ENCODE measurements at regions not wholly inside any gene's neighbourhood (a gene's known extent, or its start where the extent isn't known, plus 50 kb on each side); places are given as distances from the start of the nearest gene placed in this dataset.

DNA sequence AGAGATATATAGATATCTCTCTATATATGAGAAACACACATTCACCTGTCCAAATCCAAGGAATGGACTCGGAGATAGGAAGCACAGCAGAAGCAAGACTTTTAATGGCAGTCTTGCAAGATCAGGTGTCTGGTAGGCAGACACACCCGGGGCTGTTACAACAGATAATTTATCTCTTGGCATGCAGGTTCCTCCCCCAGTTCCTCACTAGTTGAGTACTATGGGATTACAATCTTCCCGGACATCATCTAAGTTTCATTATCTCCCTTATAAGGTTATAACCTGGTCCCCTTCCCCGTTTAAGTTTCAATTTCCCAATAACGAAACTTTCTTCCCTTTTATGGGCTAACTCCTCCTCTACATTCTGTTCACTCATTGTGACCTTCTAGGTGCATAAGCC lies 399.3 kb downstream of the PPP1R3A start:
- Histone ChIP-seq H3K14ac (replicated peaks; ENCODE audit: low read depth, low read length) (no peak overlapping the region), H3K9me1 (ENCODE audit: insufficient read depth, low read length) (no peaks in the 10 kb centered on the region), H4K5ac (ENCODE audit: low read depth, low read length) (no peak overlapping the region), H3K27ac (ENCODE audit: insufficient read depth, low read length) (no peak overlapping the region), H3K4me3 (ENCODE audit: insufficient read depth, low read depth, low read length) (no peak overlapping the region), H3K4ac (ENCODE audit: low read depth, low read length) (no peak overlapping the region), H4K20me1 (ENCODE audit: insufficient read depth, low read length) (no peaks in the 10 kb centered on the region), H2BK15ac (ENCODE audit: low read depth, low read length) (no peak overlapping the region), H2BK5ac (ENCODE audit: low read depth, low read length, poor library complexity, severe bottlenecking) (no peak overlapping the region), H3K56ac (ENCODE audit: extremely low read depth, insufficient read depth, low read length) (no peak overlapping the region), H3K27me3 (ENCODE audit: control insufficient read depth, insufficient read depth, low read length) (no peaks in the 10 kb centered on the region), H2AK9ac (replicated peaks; ENCODE audit: low read depth, low read length, poor library complexity) (no peak overlapping the region), H2AK5ac (ENCODE audit: low read depth, low read length) (no peak overlapping the region), H3K9me3 (ENCODE audit: control insufficient read depth, insufficient read depth, low read length) (no peaks in the 10 kb centered on the region), H2BK20ac (ENCODE audit: low read depth, low read length) (no peak overlapping the region), H2BK120ac (ENCODE audit: low read depth, low read length) (no peak overlapping the region), H3K9ac (ENCODE audit: low read depth, low read length) (no peak overlapping the region), H4K8ac (ENCODE audit: low read depth in 2 of 2, low read length in 2 of 2) (no peak overlapping the region), H3K79me1 (ENCODE audit: low read depth in 1 of 2, low read length in 2 of 2) (no peaks in the 10 kb centered on the region), H3K4me2 (ENCODE audit: low read depth, low read length) (no peak overlapping the region), H3K36me3 (ENCODE audit: control insufficient read depth, insufficient read depth, low read length) (no peaks in the 10 kb centered on the region), H3K23ac (ENCODE audit: low read depth, low read length) (no peak overlapping the region), H3K4me1 (ENCODE audit: control insufficient read depth, insufficient read depth, low read length) (no peaks in the 10 kb centered on the region), H4K91ac (ENCODE audit: insufficient read depth, low read depth, low read length) (no peak overlapping the region), H3K18ac (ENCODE audit: low read depth, low read length) (no peak overlapping the region), H2AFZ (replicated peaks; ENCODE audit: low read length, poor library complexity) (no peak overlapping the region)
- in situ Hi-C loops (cut with MboI; ENCODE audit: low sequenced_read_pairs): no loop called here
- dilution Hi-C loops (cut with HindIII; ENCODE audit: low sequenced_read_pairs, unreplicated experiment): no loop called here
- whole genome bisulfite sequencing, 2 experiments (ENCODE audit: extremely low coverage in 2 of 2, insufficient read length in 1 of 2): no CpG with 5 or more reads among the region's 5 CpGs
- BruUV-seq (replicated peaks): no TSS peak
- intact Hi-C loops (cut with micrococcal nuclease): no loop called here
- ChIA-PET CTCF (no interaction called here), POLR2A (ENCODE audit: unreplicated experiment) (no interaction called here)
- DNase-seq (no peak), ATAC-seq (ENCODE audit: low read depth) (no peak)
- no peak for TF ChIP-seq CHD1 (IDR thresholded peaks at IDR 0.05; ENCODE audit: low read depth, low read length)

Measured in IMR-90 (cell line).